ENCODE measurements at regions not wholly inside any gene's neighbourhood (a gene's known extent, or its start where the extent isn't known, plus 50 kb on each side); places are given as distances from the start of the nearest gene placed in this dataset.

- Histone ChIP-seq H3K9ac (ENCODE audit: extremely low read depth, insufficient read length, low read length) (no peak overlapping the region), H2BK15ac (ENCODE audit: low read depth, low read length) (no peak overlapping the region), H2BK5ac (ENCODE audit: insufficient read length, low read length) (no peak overlapping the region), H4K91ac (ENCODE audit: insufficient read length, low read depth, low read length) (no peak overlapping the region), H4K8ac (replicated peaks; ENCODE audit: insufficient read length, low read depth, low read length) (no peak overlapping the region), H3K4ac (ENCODE audit: low read depth, low read length) (no peak overlapping the region), H3K4me2 (ENCODE audit: insufficient read depth, insufficient read length, low read length) (no peak overlapping the region), H3K27me3 (ENCODE audit: insufficient read depth, low read length) (no peaks in the 10 kb centered on the region), H2BK120ac (ENCODE audit: low read depth, low read length, poor library complexity, severe bottlenecking) (no peak overlapping the region), H2AFZ (ENCODE audit: low read length) (no peak overlapping the region), H4K20me1 (ENCODE audit: control insufficient read depth, insufficient read depth, insufficient read length) (no peaks in the 10 kb centered on the region), H3K14ac (ENCODE audit: insufficient read depth, low read length) (no peak overlapping the region), H3K79me2 (ENCODE audit: insufficient read depth, low read length) (no peaks in the 10 kb centered on the region), H2AK5ac (ENCODE audit: insufficient read length, low read length) (no peak overlapping the region), H3K79me1 (ENCODE audit: insufficient read depth, low read depth, low read length, poor library complexity, severe bottlenecking) (no peaks in the 10 kb centered on the region), H3K4me1 (ENCODE audit: insufficient read depth, low read length) (no peaks in the 10 kb centered on the region), H3K9me3 (ENCODE audit: control insufficient read depth, low read depth, low read length) (no peaks in the 10 kb centered on the region), H3T11ph (ENCODE audit: low read length) (no peak overlapping the region), H3K18ac (ENCODE audit: insufficient read length, low read depth, low read length) (no peak overlapping the region), H3K27ac (ENCODE audit: insufficient read length, low read depth, low read length) (no peak overlapping the region), H4K5ac (ENCODE audit: insufficient read length, low read depth, low read length) (no peak overlapping the region), H3K23me2 (ENCODE audit: insufficient read length, low read depth, low read length, poor library complexity, severe bottlenecking) (no peaks in the 10 kb centered on the region), H2BK12ac (ENCODE audit: insufficient read length, low read depth, low read length) (no peak overlapping the region), H3K56ac (ENCODE audit: insufficient read length, low read depth, low read length) (no peak overlapping the region), H3K23ac (ENCODE audit: insufficient read length, low read depth, low read length) (no peak overlapping the region), H2BK20ac (ENCODE audit: low read depth, low read length, poor library complexity, severe bottlenecking) (no peak overlapping the region)
- no peaks in the 10 kb centered on the region; the same call in none of the 2 replicates for H3K27me3 Mint-ChIP-seq (ENCODE audit: low read depth)
- TF ChIP-seq CTCF (conservative IDR thresholded peaks at IDR 0.05): no peak
- no peak overlapping the region for H3K27ac Mint-ChIP-seq
- peaks cover 0 to 2% (median 0%) of the 10 kb centered on the region in 3 experiments; a peak in 1 of 7 replicates for H3K36me3 Mint-ChIP-seq (ENCODE audit: insufficient read depth in 1 of 3, low read depth in 3 of 3)
- no peak for DNase-seq
- no peak overlapping the region for H3K4me3 Mint-ChIP-seq
- peaks cover 0 to 5% of the 10 kb centered on the region in 2 experiments; a peak in 3 of 5 replicates for H3K9me3 Mint-ChIP-seq
- WGBS (ENCODE audit: extremely low coverage, insufficient read length, low lambda C conversion rate): no CpG with 5 or more reads among the region's 3 CpGs
- no peaks in the 10 kb centered on the region for H3K4me1 Mint-ChIP-seq
Observed at GRCh38 chr3:16109929-16110328, 64.6 kb upstream of the GALNT15 start.
